Neuronal stem cell (in vitro differentiated cells): ENCODE measurements at regions not wholly inside any gene's neighbourhood (a gene's known extent, or its start where the extent isn't known, plus 50 kb on each side); places are given as distances from the start of the nearest gene placed in this dataset.
"Not testable (repeated sequence)": the region's sequence is repeated elsewhere in the genome, so short reads cannot be mapped to it uniquely, and the experiment has no call there.

Experiments
- DNase-seq: peaks from one replicate; pipeline ENCODE4 v3.0.0-alpha.2; 2013; ENCODE audit warnings: low spot score
- H2AFZ ChIP-seq: one replicate; pipeline ENCODE4 v1.6.1; 2013; ENCODE audit warnings: mild to moderate bottlenecking, low read length, inconsistent platforms
- H2AK5ac ChIP-seq: 2 replicates; pipeline ENCODE4 v1.6.1; 2013; ENCODE audit warnings: low read depth, mild to moderate bottlenecking, inconsistent platforms, low read length, moderate library complexity, mixed read lengths
- H2BK120ac ChIP-seq: 2 replicates; pipeline ENCODE4 v1.6.1; 2013; ENCODE audit warnings: low read depth, mild to moderate bottlenecking, inconsistent platforms, low read length, moderate library complexity, mixed read lengths
- H2BK12ac ChIP-seq: one replicate; pipeline ENCODE4 v1.6.1; 2013; ENCODE audit warnings: low read length, inconsistent platforms
- H2BK15ac ChIP-seq: 2 replicates; pipeline ENCODE4 v1.6.1; 2013; ENCODE audit warnings: mild to moderate bottlenecking, low read length, inconsistent platforms, mixed read lengths
- H2BK5ac ChIP-seq: one replicate; pipeline ENCODE4 v1.6.1; 2013; ENCODE audit warnings: inconsistent platforms, mild to moderate bottlenecking, low read length, moderate library complexity
- H3K14ac ChIP-seq: one replicate; pipeline ENCODE4 v1.6.1; 2013; ENCODE audit warnings: low read length, inconsistent platforms
- H3K18ac ChIP-seq: 2 replicates; pipeline ENCODE4 v1.6.1; 2013; ENCODE audit warnings: low read length, inconsistent platforms
- H3K23ac ChIP-seq: 2 replicates; pipeline ENCODE4 v1.6.1; 2013; ENCODE audit warnings: low read depth, mild to moderate bottlenecking, mixed read lengths, low read length, inconsistent platforms; ENCODE audit not compliant: poor library complexity
- H3K27ac ChIP-seq: replicated peaks from 3 replicates; pipeline ENCODE4 v1.5.1; 2013; ENCODE audit warnings: low read length, inconsistent platforms
- H3K27me3 ChIP-seq, 3 experiments: 2 replicates each; pipeline ENCODE4 v1.6.1; 2013; ENCODE audit warnings: low read length in 3 of 3, mild to moderate bottlenecking in 2 of 3, inconsistent platforms in 1 of 3, low read depth in 1 of 3, mixed read lengths in 1 of 3, moderate library complexity in 1 of 3; ENCODE audit not compliant: control insufficient read depth in 3 of 3, insufficient read depth in 3 of 3
- H3K36me3 ChIP-seq, 2 donors: replicated peaks in 1 of 2; 2 replicates each; pipeline ENCODE4 v1.6.1; 2013; ENCODE audit warnings: low read length in 2 of 2; ENCODE audit not compliant: control insufficient read depth in 2 of 2, insufficient read depth in 2 of 2
- H3K4ac ChIP-seq: 2 replicates; pipeline ENCODE4 v1.6.1; 2013; ENCODE audit warnings: inconsistent platforms, mild to moderate bottlenecking, low read length, moderate library complexity
- H3K4me1 ChIP-seq, 2 donors: 1 replicate in 1 of 2; 2 replicates in 1 of 2; pipeline ENCODE4 v1.6.1; 2013; ENCODE audit warnings: low read length in 2 of 2, low read depth in 1 of 2; ENCODE audit not compliant: control insufficient read depth in 2 of 2, insufficient read depth in 1 of 2
- H3K4me2 ChIP-seq: one replicate; pipeline ENCODE4 v1.6.1; 2013; ENCODE audit warnings: mild to moderate bottlenecking, low read length, inconsistent platforms; ENCODE audit not compliant: insufficient read depth, poor library complexity, severe bottlenecking
- H3K4me3 ChIP-seq, 2 donors: 2 replicates each; pipeline ENCODE4 v1.5.1; 2013; ENCODE audit warnings: low read length in 2 of 2, mild to moderate bottlenecking in 2 of 2, inconsistent platforms in 1 of 2, moderate library complexity in 1 of 2
- H3K79me1 ChIP-seq: one replicate; pipeline ENCODE4 v1.6.1; 2013; ENCODE audit warnings: low read depth, mild to moderate bottlenecking, inconsistent platforms, low read length, moderate library complexity
- H3K9ac ChIP-seq: one replicate; pipeline ENCODE4 v1.6.1; 2013; ENCODE audit warnings: mild to moderate bottlenecking, low read depth, low read length, inconsistent platforms; ENCODE audit not compliant: poor library complexity
- H3K9me3 ChIP-seq, 2 donors: replicated peaks in 1 of 2; 2 replicates each; pipeline versions ENCODE3 to v1.6.1; 2013; ENCODE audit warnings: low read length in 2 of 2, mild to moderate bottlenecking in 2 of 2, inconsistent platforms in 1 of 2, low read depth in 1 of 2, mixed read lengths in 1 of 2, moderate library complexity in 1 of 2; ENCODE audit not compliant: control insufficient read depth in 2 of 2, insufficient read depth in 1 of 2
- H4K8ac ChIP-seq: one replicate; pipeline ENCODE4 v1.6.1; 2013; ENCODE audit warnings: low read depth, mild to moderate bottlenecking, inconsistent platforms, low read length, moderate library complexity
- H4K91ac ChIP-seq: one replicate; pipeline ENCODE4 v1.6.1; 2013; ENCODE audit warnings: low read length, low read depth, mild to moderate bottlenecking, inconsistent platforms; ENCODE audit not compliant: poor library complexity
- WGBS, 2 donors: extraction: QIAGEN DNeasy Blood & Tissue Kit; methylation state at CpG; one replicate each; pipeline ENCODE4 v1.1.7; 2013; ENCODE audit warnings: missing lambda C conversion rate in 2 of 2, mixed read lengths in 1 of 2; ENCODE audit not compliant: insufficient read length in 2 of 2, insufficient replicate concordance in 1 of 2; ENCODE audit errors: extremely low coverage in 2 of 2; 5-methylcytosine and 5-hydroxymethylcytosine counted together

DNA sequence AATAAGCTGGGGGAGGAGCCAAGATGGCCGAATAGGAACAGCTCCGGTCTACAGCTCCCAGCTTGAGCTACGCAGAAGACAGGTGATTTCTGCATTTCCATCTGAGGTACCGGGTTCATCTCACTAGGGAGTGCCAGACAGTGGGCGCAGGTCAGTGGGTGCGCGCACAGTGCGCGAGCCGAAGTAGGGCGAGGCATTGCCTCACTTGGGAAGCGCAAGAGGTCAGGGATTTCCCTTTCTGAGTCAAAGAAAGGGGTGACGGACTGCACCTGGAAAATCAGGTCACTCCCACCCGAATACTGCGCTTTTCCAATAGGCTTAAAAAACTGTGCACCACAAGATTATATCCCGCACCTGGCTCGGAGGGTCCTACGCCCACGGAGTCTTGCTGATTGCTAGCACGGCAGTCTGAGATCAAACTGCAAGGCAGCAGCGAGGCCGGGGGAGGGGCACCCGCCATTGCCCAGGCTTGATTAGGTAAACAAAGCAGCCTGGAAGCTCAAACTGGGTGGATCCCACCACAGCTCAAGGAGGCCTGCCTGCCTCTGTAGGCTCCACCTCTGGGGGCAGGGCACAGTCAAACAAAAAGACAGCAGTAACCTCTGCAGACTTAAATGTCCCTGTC lies 606.4 kb downstream of the TMA16 start:
- not testable (repeated sequence) for H3K4me2 ChIP-seq, H2AFZ ChIP-seq, H3K9ac ChIP-seq, H3K36me3 ChIP-seq, H3K9me3 ChIP-seq, H2BK5ac ChIP-seq, H2BK12ac ChIP-seq, H3K18ac ChIP-seq, H3K4ac ChIP-seq, H3K27me3 ChIP-seq, H3K14ac ChIP-seq, H4K8ac ChIP-seq, H2AK5ac ChIP-seq, H4K91ac ChIP-seq, H3K27ac ChIP-seq, H2BK120ac ChIP-seq, H3K4me3 ChIP-seq, DNase-seq, H3K23ac ChIP-seq, H2BK15ac ChIP-seq, H3K4me1 ChIP-seq, H3K79me1 ChIP-seq
- WGBS, 2 donors: no CpG with 5 or more reads among the region's 23 CpGs

DNA sequence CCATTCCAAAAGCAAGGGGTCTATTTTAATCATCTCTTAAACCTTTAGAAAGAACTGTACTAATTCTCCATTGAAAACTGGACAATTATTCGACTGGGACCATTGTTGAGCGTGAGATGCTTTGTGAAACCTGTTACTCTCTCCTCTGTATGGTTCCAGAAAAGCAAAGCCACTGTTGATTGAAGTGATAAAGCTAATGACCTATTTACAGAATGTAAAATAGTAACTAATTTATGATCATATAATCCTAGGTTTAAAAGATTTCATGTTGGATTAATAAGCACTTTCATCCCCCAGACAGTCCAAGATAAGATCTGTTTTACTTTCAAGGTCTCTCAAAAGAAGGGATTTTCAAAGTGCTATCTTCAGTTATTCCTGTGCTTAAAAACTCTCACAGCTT lies 614.5 kb downstream of the TMA16 start:
- no peak overlapping the region for H4K91ac ChIP-seq
- no CpG with 5 or more reads among the region's 2 CpGs for WGBS, 2 donors
- no peak overlapping the region for H2BK12ac ChIP-seq
- H4K8ac ChIP-seq: no peak overlapping the region
- H2AFZ ChIP-seq: no peak overlapping the region
- no peak overlapping the region for H2AK5ac ChIP-seq
- H3K27ac ChIP-seq: no peak overlapping the region
- H3K4me3 ChIP-seq: no peak overlapping the region
- no peaks in the 10 kb centered on the region for H3K36me3 ChIP-seq
- no peak overlapping the region for H3K9ac ChIP-seq
- H2BK15ac ChIP-seq: no peak overlapping the region
- no peak overlapping the region for H2BK5ac ChIP-seq
- no peak overlapping the region for H3K4me2 ChIP-seq
- H3K14ac ChIP-seq: no peak overlapping the region
- H3K27me3 ChIP-seq: no peaks in the 10 kb centered on the region
- no peak overlapping the region for H3K23ac ChIP-seq
- H3K9me3 ChIP-seq: no peaks in the 10 kb centered on the region
- H2BK120ac ChIP-seq: no peak overlapping the region
- no peaks in the 10 kb centered on the region for H3K4me1 ChIP-seq
- no peak for DNase-seq
- no peaks in the 10 kb centered on the region for H3K79me1 ChIP-seq
- no peak overlapping the region for H3K4ac ChIP-seq
- no peak overlapping the region for H3K18ac ChIP-seq

DNA sequence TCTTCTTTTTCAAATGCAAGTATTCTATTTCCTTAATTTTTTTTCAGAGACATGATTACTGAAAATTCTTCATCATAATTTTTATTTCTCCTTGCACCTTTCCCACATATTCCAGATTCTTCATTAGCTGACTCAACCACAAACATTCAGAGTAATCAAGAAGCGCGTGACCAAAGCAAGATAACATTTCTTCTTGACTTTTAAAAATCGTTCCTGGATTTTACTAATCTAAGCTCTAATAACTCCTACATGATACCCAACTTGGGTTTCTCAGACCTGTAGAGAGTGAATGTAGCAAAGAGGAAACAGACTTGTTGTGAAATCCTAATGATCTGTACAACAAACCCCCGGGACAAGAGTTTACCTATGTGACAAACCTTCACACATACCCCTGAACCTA lies 615.0 kb downstream of the TMA16 start:
- no peak overlapping the region for H3K27ac ChIP-seq
- no peak overlapping the region for H2BK5ac ChIP-seq
- DNase-seq: no peak
- H2BK15ac ChIP-seq: no peak overlapping the region
- H3K23ac ChIP-seq: no peak overlapping the region
- WGBS, 2 donors: no CpG with 5 or more reads among the region's 4 CpGs
- H2BK12ac ChIP-seq: no peak overlapping the region
- no peak overlapping the region for H4K91ac ChIP-seq
- H3K4ac ChIP-seq: no peak overlapping the region
- H3K18ac ChIP-seq: no peak overlapping the region
- H2AK5ac ChIP-seq: no peak overlapping the region
- H3K4me3 ChIP-seq: no peak overlapping the region
- H3K27me3 ChIP-seq: no peaks in the 10 kb centered on the region
- H3K14ac ChIP-seq: no peak overlapping the region
- H3K9ac ChIP-seq: no peak overlapping the region
- H4K8ac ChIP-seq: no peak overlapping the region
- no peak overlapping the region for H2AFZ ChIP-seq
- no peak overlapping the region for H2BK120ac ChIP-seq
- no peaks in the 10 kb centered on the region for H3K36me3 ChIP-seq
- H3K4me1 ChIP-seq: no peaks in the 10 kb centered on the region
- H3K4me2 ChIP-seq: no peak overlapping the region
- no peaks in the 10 kb centered on the region for H3K79me1 ChIP-seq
- H3K9me3 ChIP-seq: no peaks in the 10 kb centered on the region

DNA sequence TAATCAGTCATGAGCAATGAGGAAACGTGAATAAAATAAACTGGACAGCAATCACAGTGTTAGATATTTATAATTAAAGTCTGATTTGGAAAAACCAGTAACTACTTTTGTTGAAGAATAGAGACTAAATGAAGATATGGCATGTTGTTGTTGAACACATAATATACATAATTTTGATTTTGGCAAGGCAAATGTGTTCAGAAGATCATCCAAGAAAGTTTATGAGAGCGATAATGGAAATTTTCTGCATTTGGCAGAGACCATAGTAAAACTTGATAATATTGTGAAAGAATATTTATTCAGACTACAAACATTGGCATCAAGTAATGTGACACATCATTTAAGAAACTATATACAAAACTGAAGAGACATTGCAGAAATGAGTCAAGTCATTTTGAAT lies 620.7 kb downstream of the TMA16 start:
- Histone ChIP-seq H3K27ac (no peak overlapping the region), H3K79me1 (no peaks in the 10 kb centered on the region), H2BK5ac (no peak overlapping the region), H2BK120ac (no peak overlapping the region), H3K14ac (no peak overlapping the region), H2BK15ac (no peak overlapping the region), H3K4me2 (no peak overlapping the region), H3K18ac (no peak overlapping the region), H3K4ac (no peak overlapping the region), H2AFZ (no peak overlapping the region), H4K8ac (no peak overlapping the region), H3K9ac (no peak overlapping the region), H4K91ac (no peak overlapping the region), H3K9me3 (no peaks in the 10 kb centered on the region), H2BK12ac (no peak overlapping the region), H3K4me3 (no peak overlapping the region), H3K36me3 (no peaks in the 10 kb centered on the region), H2AK5ac (no peak overlapping the region), H3K23ac (no peak overlapping the region), H3K4me1 (no peaks in the 10 kb centered on the region), H3K27me3 (no peaks in the 10 kb centered on the region)
- WGBS, 2 donors: no CpG with 5 or more reads among the region's 2 CpGs
- DNase-seq: no peak
